BLaER1 treated with 17β-estradiol and CSF1 and Interleukin-3, amounts not matched to agents 10 nM and 100 nM (cell line): ENCODE measurements at regions not wholly inside any gene's neighbourhood (a gene's known extent, or its start where the extent isn't known, plus 50 kb on each side); places are given as distances from the start of the nearest gene placed in this dataset.

Experiments used
- H3K27ac ChIP-seq, 11 experiments: shearing (Covaris generic); formaldehyde crosslinking; 2 replicates each; pipeline ENCODE4 v1.8.1; 2022
- H3K27me3 ChIP-seq, 11 experiments: shearing (Covaris generic); formaldehyde crosslinking; 2 replicates each; pipeline ENCODE4 v1.8.1; 2022
- H3K36me3 ChIP-seq, 11 experiments: shearing (Covaris generic); formaldehyde crosslinking; 2 replicates each; pipeline ENCODE4 v1.8.1; 2022
- H3K4me1 ChIP-seq, 10 experiments: shearing (Covaris generic); formaldehyde crosslinking; 2 replicates each; pipeline ENCODE4 v1.8.1; 2022
- H3K4me2 ChIP-seq, 11 experiments: shearing (Covaris generic); formaldehyde crosslinking; 2 replicates each; pipeline ENCODE4 v1.8.1; 2022
- H3K4me3 ChIP-seq, 10 experiments: shearing (Covaris generic); formaldehyde crosslinking; 2 replicates each; pipeline ENCODE4 v1.8.1; 2022
- H3K9ac ChIP-seq, 11 experiments: shearing (Covaris generic); formaldehyde crosslinking; 2 replicates each; pipeline ENCODE4 v1.8.1; 2022
- H3K9me3 ChIP-seq, 11 experiments: shearing (Covaris generic); formaldehyde crosslinking; replicated peaks in 1 of 11; 2 replicates each; pipeline ENCODE4 v1.8.1; 2022
- H4K20me1 ChIP-seq, 11 experiments: shearing (Covaris generic); formaldehyde crosslinking; 2 replicates each; pipeline ENCODE4 v1.8.1; 2022
- Cebpa-rat ChIP-seq, 11 experiments: shearing (Covaris generic); IDR thresholded peaks; 2 replicates each; pipeline ENCODE4 v1.8.1; 2022

- Histone ChIP-seq H3K9me3 (peaks cover 0 to 9% (median 0%) of the 10 kb centered on the region in 11 experiments; a peak in 7 of 22 replicates), H3K9ac (no peak overlapping the region), H3K27me3 (peaks cover 8 to 51% (median 33%) of the 10 kb centered on the region in 11 experiments; a peak in 20 of 22 replicates), H3K4me2 (peak overlapping the region in 10 of 11 experiments; percentile 55 to 91 (median 77); a peak in 19 of 22 replicates), H3K27ac (no peak overlapping the region), H3K4me1 (peaks cover 52 to 73% (median 57%) of the 10 kb centered on the region in 10 experiments), H3K4me3 (no peak overlapping the region), H3K36me3 (no peaks in the 10 kb centered on the region), H4K20me1 (peaks cover 0 to 9% (median 0%) of the 10 kb centered on the region in 11 experiments; a peak in 3 of 22 replicates)
- TF ChIP-seq Cebpa-rat (IDR thresholded peaks at IDR 0.05): no peak
Measured at GRCh38 chr15:69585937-69586336, 133.3 kb downstream of the RPLP1 start.

- H3K4me3 ChIP-seq: no peak overlapping the region
- H3K27ac ChIP-seq: no peak overlapping the region; a peak in 1 of 22 replicates
- peaks cover 0 to 9% (median 0%) of the 10 kb centered on the region in 11 experiments; a peak in 7 of 22 replicates for H3K9me3 ChIP-seq
- peaks cover 0 to 9% (median 0%) of the 10 kb centered on the region in 11 experiments; a peak in 3 of 22 replicates for H4K20me1 ChIP-seq
- H3K4me2 ChIP-seq: peak overlapping the region; percentile 55 to 91 (median 76)
- H3K27me3 ChIP-seq: peaks cover 7 to 43% (median 31%) of the 10 kb centered on the region in 11 experiments; a peak in 20 of 22 replicates
- H3K4me1 ChIP-seq: peaks cover 53 to 73% (median 57%) of the 10 kb centered on the region in 10 experiments
- no peaks in the 10 kb centered on the region for H3K36me3 ChIP-seq
- H3K9ac ChIP-seq: 0 out of 22 replicates have a peak overlapping the region, but pooled peaks of 1 of the 11 experiments have one; percentile 30
- TF ChIP-seq Cebpa-rat (IDR thresholded peaks at IDR 0.05): no peak
Measured at GRCh38 chr15:69586721-69587120, 134.1 kb downstream of the RPLP1 start.

GRCh38 chr15:69587723-69588426 lies 135.3 kb downstream of the RPLP1 start:
- no peak overlapping the region; a peak in 1 of 22 replicates for H3K9ac ChIP-seq
- no peak overlapping the region for H3K4me3 ChIP-seq
- no peak for TF ChIP-seq Cebpa-rat (IDR thresholded peaks at IDR 0.05)
- peaks cover 7 to 41% (median 30%) of the 10 kb centered on the region in 11 experiments; a peak in 20 of 22 replicates for H3K27me3 ChIP-seq
- H3K4me2 ChIP-seq: peak overlapping the region; percentile 55 to 91 (median 76); a peak in 16 of 22 replicates
- peak overlapping the region in 1 of 11 experiments; percentile 28; a peak in 2 of 22 replicates for H3K27ac ChIP-seq
- H3K9me3 ChIP-seq: peaks cover 0 to 9% (median 0%) of the 10 kb centered on the region in 11 experiments; a peak in 7 of 22 replicates
- H4K20me1 ChIP-seq: peaks cover 0 to 9% (median 0%) of the 10 kb centered on the region in 11 experiments; a peak in 3 of 22 replicates
- peaks cover 46 to 69% (median 52%) of the 10 kb centered on the region in 10 experiments for H3K4me1 ChIP-seq
- H3K36me3 ChIP-seq: no peaks in the 10 kb centered on the region

GRCh38 chr15:69590201-69590710 lies 137.6 kb downstream of the RPLP1 start:
- Histone ChIP-seq H3K9ac (no peak overlapping the region), H4K20me1 (peaks cover 0 to 7% (median 0%) of the 10 kb centered on the region in 11 experiments; a peak in 4 of 22 replicates), H3K36me3 (no peaks in the 10 kb centered on the region), H3K9me3 (peaks cover 0 to 9% (median 0%) of the 10 kb centered on the region in 11 experiments; a peak in 7 of 22 replicates), H3K4me3 (no peak overlapping the region), H3K4me1 (peaks cover 29 to 63% (median 40%) of the 10 kb centered on the region in 10 experiments), H3K27ac (no peak overlapping the region), H3K4me2 (peak overlapping the region in 3 of 11 experiments; percentile 15 to 58 (median 28); a peak in 5 of 22 replicates), H3K27me3 (peaks cover 11 to 51% (median 28%) of the 10 kb centered on the region in 11 experiments; a peak in 20 of 22 replicates)
- no peak for TF ChIP-seq Cebpa-rat (IDR thresholded peaks at IDR 0.05)

GRCh38 chr15:69590932-69591524 lies 138.4 kb downstream of the RPLP1 start:
- Histone ChIP-seq H3K27me3 (peaks cover 11 to 43% (median 21%) of the 10 kb centered on the region in 11 experiments; a peak in 19 of 22 replicates), H3K27ac (no peak overlapping the region), H4K20me1 (peaks cover 0 to 7% (median 0%) of the 10 kb centered on the region in 11 experiments; a peak in 5 of 22 replicates), H3K4me3 (no peak overlapping the region), H3K4me2 (peak overlapping the region in 2 of 11 experiments; percentile 15 to 58; a peak in 2 of 22 replicates), H3K9me3 (peaks cover 0 to 9% (median 0%) of the 10 kb centered on the region in 11 experiments; a peak in 7 of 22 replicates), H3K4me1 (peaks cover 29 to 66% (median 41%) of the 10 kb centered on the region in 10 experiments), H3K36me3 (no peaks in the 10 kb centered on the region), H3K9ac (no peak overlapping the region)
- TF ChIP-seq Cebpa-rat (IDR thresholded peaks at IDR 0.05): no peak

- H3K27me3 ChIP-seq: peaks cover 3 to 33% (median 17%) of the 10 kb centered on the region in 11 experiments; a peak in 15 of 22 replicates
- H3K4me1 ChIP-seq: peaks cover 21 to 58% (median 32%) of the 10 kb centered on the region in 10 experiments
- no peak for TF ChIP-seq Cebpa-rat (IDR thresholded peaks at IDR 0.05)
- H3K27ac ChIP-seq: no peak overlapping the region
- H4K20me1 ChIP-seq: peaks cover 0 to 7% (median 0%) of the 10 kb centered on the region in 11 experiments; a peak in 4 of 22 replicates
- H3K4me2 ChIP-seq: no peak overlapping the region
- H3K9me3 ChIP-seq: peaks cover 0 to 9% (median 0%) of the 10 kb centered on the region in 11 experiments; a peak in 7 of 22 replicates
- no peaks in the 10 kb centered on the region for H3K36me3 ChIP-seq
- no peak overlapping the region for H3K9ac ChIP-seq
- H3K4me3 ChIP-seq: no peak overlapping the region
Measured at GRCh38 chr15:69591905-69592508, 139.4 kb downstream of the RPLP1 start.

GRCh38 chr15:69592954-69593353 lies 140.3 kb downstream of the RPLP1 start:
- H4K20me1 ChIP-seq: peaks cover 0 to 13% (median 0%) of the 10 kb centered on the region in 11 experiments; a peak in 5 of 22 replicates
- peaks cover 17 to 49% (median 23%) of the 10 kb centered on the region in 10 experiments for H3K4me1 ChIP-seq
- peaks cover 0 to 9% (median 0%) of the 10 kb centered on the region in 11 experiments; a peak in 7 of 22 replicates for H3K9me3 ChIP-seq
- H3K4me2 ChIP-seq: no peak overlapping the region
- H3K36me3 ChIP-seq: no peaks in the 10 kb centered on the region
- H3K4me3 ChIP-seq: no peak overlapping the region
- H3K27me3 ChIP-seq: peaks cover 3 to 24% (median 12%) of the 10 kb centered on the region in 11 experiments; a peak in 13 of 22 replicates
- no peak overlapping the region for H3K27ac ChIP-seq
- H3K9ac ChIP-seq: no peak overlapping the region
- no peak for TF ChIP-seq Cebpa-rat (IDR thresholded peaks at IDR 0.05)

GRCh38 chr15:69593488-69593887 lies 140.9 kb downstream of the RPLP1 start:
- Histone ChIP-seq H3K27me3 (peaks cover 2 to 18% (median 7%) of the 10 kb centered on the region in 11 experiments; a peak in 10 of 22 replicates), H3K4me3 (no peak overlapping the region), H3K4me1 (peaks cover 17 to 43% (median 21%) of the 10 kb centered on the region in 10 experiments), H3K9ac (no peak overlapping the region), H3K27ac (no peak overlapping the region), H3K9me3 (peaks cover 0 to 4% (median 0%) of the 10 kb centered on the region in 11 experiments; a peak in 6 of 22 replicates), H4K20me1 (peaks cover 0 to 13% (median 0%) of the 10 kb centered on the region in 11 experiments; a peak in 5 of 22 replicates), H3K36me3 (no peaks in the 10 kb centered on the region), H3K4me2 (0 out of 22 replicates have a peak overlapping the region, but pooled peaks of 1 of the 11 experiments have one; percentile 82)
- TF ChIP-seq Cebpa-rat (IDR thresholded peaks at IDR 0.05): no peak
